HepG2 (cell line): ENCODE measurements at regions not wholly inside any gene's neighbourhood (a gene's known extent, or its start where the extent isn't known, plus 50 kb on each side); places are given as distances from the start of the nearest gene placed in this dataset.

Experiments used
- ATAC-seq: fragments of 200-7000 bp; cut with Tn5 transposase; 3 replicates; pipeline ENCODE4 v1.9.1; 2020; ENCODE audit warnings: mild to moderate bottlenecking, moderate library complexity
- BruUV-seq: library from RNA; stranded (reverse); fragments of 400-500 nt; replicated peaks from 2 replicates; lab custom pipeline; 2021; lab: Mats Ljungman, UMichigan
- CTCF ChIA-PET: fragments of 300-600 bp; formaldehyde crosslinking; extraction: SDS; loops from one replicate; lab custom pipeline; 2021; ENCODE audit warnings: low total read pairs, inconsistent platforms, low intra/inter-chr PET ratio; lab: Yijun Ruan, JAX
- POLR2A ChIA-PET: fragments of 350-600 bp; sonication (Branson Sonifier 250); formaldehyde crosslinking; loops from one replicate; lab custom pipeline; 2020; ENCODE audit warnings: antibody characterized with exemption, inconsistent platforms; lab: Yijun Ruan, JAX
- DNase-seq: peaks from one replicate; pipeline ENCODE4 v3.0.0-alpha.2; 2015; ENCODE audit warnings: low spot score
- FAIRE-seq: peaks from 3 replicates; lab custom pipeline; 2011; peaks lifted over from hg19 to GRCh38; lab: Jason Lieb, UNC
- H2AFZ ChIP-seq: one replicate; pipeline ENCODE4 v1.6.1; 2011; ENCODE audit warnings: low read length, inconsistent platforms
- H3K27ac ChIP-seq: fragments of 300-600 bp; 3 replicates; pipeline ENCODE4 v1.8.0; 2011; ENCODE audit warnings: mixed run types, mild to moderate bottlenecking, mixed read lengths, low read length, inconsistent platforms; ENCODE audit not compliant: insufficient read depth; ENCODE audit errors: extremely low read length
- H3K27me3 ChIP-seq, 2 experiments: fragments of 200-600 bp in 1 of 2; 2 replicates in 1 of 2; 3 replicates in 1 of 2; pipeline versions ENCODE4 v1.6.0 to v1.8.0; 2011; ENCODE audit warnings: low read length in 2 of 2, mild to moderate bottlenecking in 2 of 2, moderate library complexity in 2 of 2, inconsistent platforms in 1 of 2; ENCODE audit not compliant: insufficient read depth in 2 of 2, control insufficient read depth in 1 of 2
- H3K36me3 ChIP-seq, 2 experiments: fragments of 200-600 bp in 1 of 2; replicated peaks in 1 of 2; 2 replicates in 1 of 2; 3 replicates in 1 of 2; pipeline versions ENCODE4 v1.5.1 to v1.8.0; 2011; ENCODE audit warnings: low read length in 2 of 2, inconsistent platforms in 1 of 2; ENCODE audit not compliant: insufficient read depth in 2 of 2, control insufficient read depth in 1 of 2
- H3K4me1 ChIP-seq: 2 replicates; pipeline ENCODE4 v1.5.1; 2012; ENCODE audit warnings: low read length, inconsistent platforms; ENCODE audit not compliant: insufficient read depth
- H3K4me2 ChIP-seq: 2 replicates; pipeline ENCODE4 v1.6.0; 2011; ENCODE audit warnings: low read depth, low read length, inconsistent platforms
- H3K4me3 ChIP-seq, 3 experiments: fragments of 200-600 bp in 1 of 3; sonication (generic), shearing (Covaris generic) in 1 of 3; replicated peaks in 1 of 3; 2 replicates each; pipeline ENCODE4 v1.5.1; 2011 to 2016; ENCODE audit warnings: low read length in 3 of 3, inconsistent platforms in 2 of 3, low read depth in 2 of 3, mild to moderate bottlenecking in 2 of 3, control low read depth in 1 of 3, mixed read lengths in 1 of 3; ENCODE audit not compliant: insufficient read depth in 1 of 3
- H3K79me2 ChIP-seq: one replicate; pipeline ENCODE4 v1.6.1; 2011; ENCODE audit warnings: low read length, inconsistent platforms; ENCODE audit not compliant: insufficient read depth
- H3K9ac ChIP-seq: 2 replicates; pipeline ENCODE4 v1.6.0; 2011; ENCODE audit warnings: mild to moderate bottlenecking, low read depth, low read length, inconsistent platforms; ENCODE audit not compliant: insufficient read depth
- H3K9me3 ChIP-seq: 2 replicates; pipeline ENCODE4 v1.5.1; 2012; ENCODE audit warnings: mild to moderate bottlenecking, low read length
- H4K20me1 ChIP-seq: 2 replicates; pipeline ENCODE4 v1.6.0; 2011; ENCODE audit warnings: inconsistent platforms, mild to moderate bottlenecking, low read length, moderate library complexity; ENCODE audit not compliant: insufficient read depth
- HNRNPK ChIP-seq: fragments of 200-400 bp; formaldehyde crosslinking; IDR thresholded peaks from 2 replicates; pipeline ENCODE4 v1.6.1; 2018; ENCODE audit warnings: low read length, low read depth, moderate library complexity, mild to moderate bottlenecking; ENCODE audit not compliant: poor library complexity, severe bottlenecking
- HNRNPL ChIP-seq: fragments of 200-400 bp; formaldehyde crosslinking; IDR thresholded peaks from 2 replicates; pipeline ENCODE4 v1.6.1; 2017; ENCODE audit warnings: mild to moderate bottlenecking, low read depth, low read length
- IKZF1 ChIP-seq: fragments of 450-650 bp; IDR thresholded peaks from 2 replicates; pipeline ENCODE4 v1.7.1; 2016
- RELA ChIP-seq: sonication (generic); formaldehyde crosslinking; IDR thresholded peaks from 2 replicates; pipeline ENCODE4 v1.4.0; 2020; ENCODE audit warnings: missing genetic modification reagents
- ZFX ChIP-seq: sonication (generic); formaldehyde crosslinking; IDR thresholded peaks from 2 replicates; pipeline ENCODE4 v1.4.0; 2020; ENCODE audit warnings: mild to moderate bottlenecking, low read depth, missing genetic modification reagents, moderate library complexity
- ZNF224 ChIP-seq: sonication (generic); formaldehyde crosslinking; IDR thresholded peaks from 2 replicates; pipeline ENCODE4 v1.5.0; 2020; ENCODE audit warnings: mild to moderate bottlenecking, missing genetic modification reagents
- ZNF33A ChIP-seq: sonication (generic); formaldehyde crosslinking; IDR thresholded peaks from 2 replicates; pipeline ENCODE4 v1.5.1; 2020; ENCODE audit warnings: missing genetic modification reagents, mild to moderate bottlenecking, moderate library complexity, borderline replicate concordance
- ZNF451 ChIP-seq: sonication (generic); formaldehyde crosslinking; IDR thresholded peaks from 2 replicates; pipeline ENCODE4 v1.5.0; 2020; ENCODE audit warnings: mild to moderate bottlenecking, missing genetic modification reagents
- ZNF549 ChIP-seq: sonication (generic); formaldehyde crosslinking; IDR thresholded peaks from 2 replicates; pipeline ENCODE4 v1.5.0; 2020; ENCODE audit warnings: missing genetic modification reagents
- WGBS: methylation state at CpG from one replicate; pipeline ENCODE4 v1.1.6; 2017; ENCODE audit warnings: low lambda C conversion rate; 5-methylcytosine and 5-hydroxymethylcytosine counted together
- in situ Hi-C: cut with HindIII; loops from 2 replicates; pipeline ENCODE4 v1.10.0; 2017; ENCODE audit warnings: low pct_unique_long_range_greater_than_20kb; ENCODE audit not compliant: extremely low pct_ligation_motif_present
- intact Hi-C: fragments of 100-400 bp; cut with micrococcal nuclease; formaldehyde crosslinking; loops from one replicate; pipeline ENCODE4 v1.10.0; 2022; ENCODE audit not compliant: unreplicated experiment
- TF ChIP-seq, protein P1 (sequence below): fragments of 450-650 bp; IDR thresholded peaks from 2 replicates; pipeline ENCODE4 v1.6.1; 2017; ENCODE audit warnings: mild to moderate bottlenecking
- TF ChIP-seq, protein P2 (sequence below): sonication (generic); formaldehyde crosslinking; IDR thresholded peaks from 2 replicates; pipeline ENCODE4 v1.8.0; 2022; ENCODE audit warnings: missing genetic modification reagents, mild to moderate bottlenecking, inconsistent platforms, borderline replicate concordance
- TF ChIP-seq, protein P3 (sequence below): sonication (generic); formaldehyde crosslinking; IDR thresholded peaks from 2 replicates; pipeline ENCODE4 v1.5.1; 2020; ENCODE audit warnings: mild to moderate bottlenecking, missing genetic modification reagents, borderline replicate concordance

DNA sequence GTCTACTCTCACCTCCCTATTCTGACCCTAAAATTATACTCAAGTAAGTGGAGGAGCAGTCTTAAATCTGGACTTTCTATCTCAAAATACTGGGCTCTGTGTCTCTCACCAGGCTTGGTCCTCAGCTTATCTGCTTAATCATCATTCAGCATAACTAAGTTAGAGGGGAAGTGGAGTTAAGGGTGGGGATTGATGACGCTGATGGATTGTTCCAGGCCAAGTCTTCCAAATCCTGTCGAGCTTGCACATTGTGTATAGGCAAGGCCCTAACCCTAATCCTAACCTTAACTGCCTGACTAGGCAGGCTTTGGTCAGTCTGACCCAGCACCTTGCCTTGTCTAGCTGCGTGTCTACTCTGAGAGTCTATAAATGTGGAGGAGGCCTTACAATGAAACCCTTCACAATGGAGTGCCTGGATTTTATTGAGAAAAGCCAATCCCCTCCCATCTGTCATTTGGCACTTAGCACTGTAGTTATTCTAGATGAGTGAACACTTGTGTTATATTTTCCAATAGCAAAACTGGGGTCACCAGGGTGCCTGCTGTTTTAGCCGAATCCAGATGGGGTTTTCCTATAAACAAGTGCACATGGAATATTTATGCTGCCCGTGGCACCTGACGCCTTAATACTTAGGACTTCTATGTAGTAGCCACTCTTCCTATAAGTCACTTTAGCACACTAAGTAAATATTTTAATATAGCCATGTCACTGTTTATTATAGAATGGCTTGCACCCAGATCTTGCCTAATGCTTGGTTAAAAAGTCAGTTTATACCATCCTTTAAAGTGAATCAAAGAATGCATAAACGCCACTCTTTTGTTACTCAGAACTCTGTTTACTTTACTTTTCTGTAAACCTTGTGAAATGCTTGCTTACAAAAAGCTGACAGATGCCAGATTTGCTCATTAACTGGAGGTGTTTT lies 193.2 kb upstream of the MYOCD start:
- DNase-seq (no peak), FAIRE-seq (no peak), ATAC-seq (no peak)
- no peak overlapping the region for H3K4me3 ChIP-seq
- no peaks in the 10 kb centered on the region for H4K20me1 ChIP-seq
- no peaks in the 10 kb centered on the region for H3K79me2 ChIP-seq
- whole genome bisulfite sequencing = 12% methylated on average over 7 of the region's 7 CpGs
- no TSS peak for BruUV-seq
- intact Hi-C loops (no loop called here), in situ Hi-C loops (no loop called here)
- POLR2A ChIA-PET = no interaction called here
- CTCF ChIA-PET = no interaction called here
- no peaks in the 10 kb centered on the region for H3K9me3 ChIP-seq
- TF ChIP-seq ZNF224 (CRISPR knock-in tag) (no peak), RELA (CRISPR knock-in tag) (no peak), ZNF33A (no peak)
- no peaks in the 10 kb centered on the region for H3K36me3 ChIP-seq
- no peak overlapping the region for H2AFZ ChIP-seq
- no peak overlapping the region for H3K4me2 ChIP-seq
- H3K27me3 ChIP-seq = no peaks in the 10 kb centered on the region
- H3K27ac ChIP-seq = no peak overlapping the region
- H3K4me1 ChIP-seq = no peaks in the 10 kb centered on the region
- H3K9ac ChIP-seq = no peak overlapping the region

DNA sequence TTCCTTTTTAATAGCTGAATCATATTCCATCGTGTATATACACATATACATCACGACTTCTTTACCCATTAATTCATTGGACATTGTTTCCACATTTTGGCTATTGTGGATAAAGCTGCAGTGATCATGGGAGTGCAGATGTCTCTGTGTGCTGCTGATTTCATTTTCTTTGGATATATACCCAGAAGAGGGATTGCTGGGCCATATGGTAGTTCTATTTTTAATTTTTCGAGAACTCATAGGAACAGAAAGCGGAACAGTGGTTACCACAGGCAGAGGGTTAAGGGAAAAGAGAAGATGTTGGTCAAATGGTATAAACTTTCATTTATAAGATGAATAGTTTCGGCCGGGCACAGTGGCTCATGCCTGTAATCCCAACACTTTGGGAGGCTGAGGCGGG lies 187.4 kb upstream of the MYOCD start:
- Histone ChIP-seq H3K4me1 (no peaks in the 10 kb centered on the region), H3K36me3 (no peaks in the 10 kb centered on the region), H3K4me2 (no peak overlapping the region), H3K27ac (no peak overlapping the region), H3K9me3 (no peaks in the 10 kb centered on the region), H4K20me1 (no peaks in the 10 kb centered on the region), H3K9ac (no peak overlapping the region), H3K79me2 (no peaks in the 10 kb centered on the region), H3K27me3 (no peaks in the 10 kb centered on the region), H2AFZ (no peak overlapping the region), H3K4me3 (no peak overlapping the region)
- POLR2A ChIA-PET = no interaction called here
- intact Hi-C loops (no loop called here), in situ Hi-C loops (no loop called here)
- no peak for FAIRE-seq
- 28% methylated on average over 7 of the region's 7 CpGs for WGBS
- no TSS peak for BruUV-seq
- CTCF ChIA-PET = no interaction called here
- no peak for ATAC-seq
- no peak for DNase-seq
- TF ChIP-seq HNRNPL (no peak), IKZF1 (no peak), ZFX (CRISPR knock-in tag) (no peak), HNRNPK (no peak), ZNF451 (CRISPR knock-in tag) (no peak), ZNF549 (no peak)
- TF ChIP-seq, protein P1, sequence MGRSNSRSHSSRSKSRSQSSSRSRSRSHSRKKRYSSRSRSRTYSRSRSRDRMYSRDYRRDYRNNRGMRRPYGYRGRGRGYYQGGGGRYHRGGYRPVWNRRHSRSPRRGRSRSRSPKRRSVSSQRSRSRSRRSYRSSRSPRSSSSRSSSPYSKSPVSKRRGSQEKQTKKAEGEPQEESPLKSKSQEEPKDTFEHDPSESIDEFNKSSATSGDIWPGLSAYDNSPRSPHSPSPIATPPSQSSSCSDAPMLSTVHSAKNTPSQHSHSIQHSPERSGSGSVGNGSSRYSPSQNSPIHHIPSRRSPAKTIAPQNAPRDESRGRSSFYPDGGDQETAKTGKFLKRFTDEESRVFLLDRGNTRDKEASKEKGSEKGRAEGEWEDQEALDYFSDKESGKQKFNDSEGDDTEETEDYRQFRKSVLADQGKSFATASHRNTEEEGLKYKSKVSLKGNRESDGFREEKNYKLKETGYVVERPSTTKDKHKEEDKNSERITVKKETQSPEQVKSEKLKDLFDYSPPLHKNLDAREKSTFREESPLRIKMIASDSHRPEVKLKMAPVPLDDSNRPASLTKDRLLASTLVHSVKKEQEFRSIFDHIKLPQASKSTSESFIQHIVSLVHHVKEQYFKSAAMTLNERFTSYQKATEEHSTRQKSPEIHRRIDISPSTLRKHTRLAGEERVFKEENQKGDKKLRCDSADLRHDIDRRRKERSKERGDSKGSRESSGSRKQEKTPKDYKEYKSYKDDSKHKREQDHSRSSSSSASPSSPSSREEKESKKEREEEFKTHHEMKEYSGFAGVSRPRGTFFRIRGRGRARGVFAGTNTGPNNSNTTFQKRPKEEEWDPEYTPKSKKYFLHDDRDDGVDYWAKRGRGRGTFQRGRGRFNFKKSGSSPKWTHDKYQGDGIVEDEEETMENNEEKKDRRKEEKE = no peak
- TF ChIP-seq, protein P2, sequence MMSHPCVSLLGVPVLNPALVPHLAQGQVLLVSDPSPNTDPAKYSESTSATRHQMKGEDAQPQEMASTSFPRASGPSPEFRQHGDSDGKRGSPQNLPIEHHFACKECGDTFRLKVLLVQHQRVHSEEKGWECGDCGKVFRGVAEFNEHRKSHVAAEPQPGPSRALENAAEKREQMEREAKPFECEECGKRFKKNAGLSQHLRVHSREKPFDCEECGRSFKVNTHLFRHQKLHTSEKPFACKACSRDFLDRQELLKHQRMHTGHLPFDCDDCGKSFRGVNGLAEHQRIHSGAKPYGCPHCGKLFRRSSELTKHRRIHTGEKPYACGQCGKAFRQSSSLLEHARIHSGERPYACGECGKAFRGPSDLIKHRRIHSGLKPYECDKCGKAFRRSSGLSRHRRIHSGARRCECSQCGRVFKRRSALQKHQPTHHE (CRISPR knock-in tag) = no peak
- TF ChIP-seq, protein P3, sequence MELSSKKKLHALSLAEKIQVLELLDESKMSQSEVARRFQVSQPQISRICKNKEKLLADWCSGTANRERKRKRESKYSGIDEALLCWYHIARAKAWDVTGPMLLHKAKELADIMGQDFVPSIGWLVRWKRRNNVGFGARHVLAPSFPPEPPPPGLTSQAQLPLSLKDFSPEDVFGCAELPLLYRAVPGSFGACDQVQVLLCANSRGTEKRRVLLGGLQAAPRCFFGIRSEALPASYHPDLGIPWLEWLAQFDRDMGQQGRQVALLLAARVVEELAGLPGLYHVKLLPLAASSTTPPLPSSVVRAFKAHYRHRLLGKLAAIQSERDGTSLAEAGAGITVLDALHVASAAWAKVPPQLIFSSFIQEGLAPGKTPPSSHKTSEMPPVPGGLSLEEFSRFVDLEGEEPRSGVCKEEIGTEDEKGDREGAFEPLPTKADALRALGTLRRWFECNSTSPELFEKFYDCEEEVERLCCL = no peak
